ENCODE measurements at regions not wholly inside any gene's neighbourhood (a gene's known extent, or its start where the extent isn't known, plus 50 kb on each side); places are given as distances from the start of the nearest gene placed in this dataset.

- H3K4me1 Mint-ChIP-seq, result no peaks in the 10 kb centered on the region
- H3K4me3 Mint-ChIP-seq, result no peak overlapping the region
- peaks cover 15% of the 10 kb centered on the region for H3K9me3 Mint-ChIP-seq
- H3K36me3 Mint-ChIP-seq (ENCODE audit: insufficient read depth), result no peaks in the 10 kb centered on the region
- no peak for DNase-seq (ENCODE audit: low spot score in 2 of 2)
- H3K27ac Mint-ChIP-seq (ENCODE audit: low read depth), result no peak overlapping the region
- no peaks in the 10 kb centered on the region for H3K27me3 Mint-ChIP-seq
- no peak for ATAC-seq (replicated peaks; ENCODE audit: extremely low read depth, poor library complexity, severe bottlenecking)
These were observed 943.3 kb upstream of the FANCL start for GRCh38 chr2:59184276-59185020.

- ATAC-seq (replicated peaks; ENCODE audit: extremely low read depth, poor library complexity, severe bottlenecking), result no peak
- no peaks in the 10 kb centered on the region for H3K27me3 Mint-ChIP-seq
- H3K4me1 Mint-ChIP-seq, result no peaks in the 10 kb centered on the region
- H3K9me3 Mint-ChIP-seq, result peaks cover 13% of the 10 kb centered on the region
- no peak overlapping the region for H3K4me3 Mint-ChIP-seq
- DNase-seq (ENCODE audit: low spot score in 2 of 2), result no peak
- H3K27ac Mint-ChIP-seq (ENCODE audit: low read depth), result no peak overlapping the region
- no peaks in the 10 kb centered on the region for H3K36me3 Mint-ChIP-seq (ENCODE audit: insufficient read depth)
These were observed 941.9 kb upstream of the FANCL start for GRCh38 chr2:59183070-59183469.

GRCh38 chr2:59182249-59182648, 941.1 kb upstream of the FANCL start:
- ATAC-seq (replicated peaks; ENCODE audit: extremely low read depth, poor library complexity, severe bottlenecking) (no peak), DNase-seq (ENCODE audit: low spot score in 2 of 2) (no peak)
- Mint-ChIP-seq H3K27ac (ENCODE audit: low read depth) (no peak overlapping the region), H3K36me3 (ENCODE audit: insufficient read depth) (no peaks in the 10 kb centered on the region), H3K27me3 (no peaks in the 10 kb centered on the region), H3K4me3 (no peak overlapping the region), H3K4me1 (no peaks in the 10 kb centered on the region), H3K9me3 (peaks cover 11% of the 10 kb centered on the region)

- no peak for DNase-seq (ENCODE audit: low spot score in 2 of 2)
- Mint-ChIP-seq H3K9me3 (peaks cover 11% of the 10 kb centered on the region), H3K4me3 (no peak overlapping the region), H3K4me1 (no peaks in the 10 kb centered on the region), H3K27me3 (no peaks in the 10 kb centered on the region), H3K36me3 (ENCODE audit: insufficient read depth) (no peaks in the 10 kb centered on the region), H3K27ac (ENCODE audit: low read depth) (no peak overlapping the region)
- no peak for ATAC-seq (replicated peaks; ENCODE audit: extremely low read depth, poor library complexity, severe bottlenecking)
These were observed 940.2 kb upstream of the FANCL start for GRCh38 chr2:59181347-59181746.

- ATAC-seq (replicated peaks; ENCODE audit: extremely low read depth, poor library complexity, severe bottlenecking), result no peak
- H3K9me3 Mint-ChIP-seq, result peaks cover 11% of the 10 kb centered on the region
- no peaks in the 10 kb centered on the region for H3K36me3 Mint-ChIP-seq (ENCODE audit: insufficient read depth)
- H3K27ac Mint-ChIP-seq (ENCODE audit: low read depth), result no peak overlapping the region
- H3K4me3 Mint-ChIP-seq, result no peak overlapping the region
- H3K4me1 Mint-ChIP-seq, result no peaks in the 10 kb centered on the region
- no peak for DNase-seq (ENCODE audit: low spot score in 2 of 2)
- H3K27me3 Mint-ChIP-seq, result no peaks in the 10 kb centered on the region
These were observed 939.5 kb upstream of the FANCL start for GRCh38 chr2:59180621-59181020.

GRCh38 chr2:59180111-59180510, 939.0 kb upstream of the FANCL start:
- ATAC-seq (replicated peaks; ENCODE audit: extremely low read depth, poor library complexity, severe bottlenecking) (no peak), DNase-seq (ENCODE audit: low spot score in 2 of 2) (no peak)
- Mint-ChIP-seq H3K36me3 (ENCODE audit: insufficient read depth) (no peaks in the 10 kb centered on the region), H3K27me3 (no peaks in the 10 kb centered on the region), H3K4me3 (no peak overlapping the region), H3K27ac (ENCODE audit: low read depth) (no peak overlapping the region), H3K9me3 (peaks cover 14% of the 10 kb centered on the region), H3K4me1 (no peaks in the 10 kb centered on the region)

- peaks cover 17% of the 10 kb centered on the region for H3K9me3 Mint-ChIP-seq
- ATAC-seq (replicated peaks; ENCODE audit: extremely low read depth, poor library complexity, severe bottlenecking), result no peak
- no peak overlapping the region for H3K27ac Mint-ChIP-seq (ENCODE audit: low read depth)
- H3K4me1 Mint-ChIP-seq, result no peaks in the 10 kb centered on the region
- H3K4me3 Mint-ChIP-seq, result no peak overlapping the region
- no peaks in the 10 kb centered on the region for H3K36me3 Mint-ChIP-seq (ENCODE audit: insufficient read depth)
- DNase-seq (ENCODE audit: low spot score in 2 of 2), result no peak
- no peaks in the 10 kb centered on the region for H3K27me3 Mint-ChIP-seq
These were observed 936.6 kb upstream of the FANCL start for GRCh38 chr2:59177748-59178147.

- Mint-ChIP-seq H3K9me3 (peaks cover 17% of the 10 kb centered on the region), H3K4me3 (no peak overlapping the region), H3K27me3 (no peaks in the 10 kb centered on the region), H3K4me1 (no peaks in the 10 kb centered on the region), H3K36me3 (ENCODE audit: insufficient read depth) (no peaks in the 10 kb centered on the region), H3K27ac (ENCODE audit: low read depth) (no peak overlapping the region)
- no peak for DNase-seq (ENCODE audit: low spot score in 2 of 2)
- no peak for ATAC-seq (replicated peaks; ENCODE audit: extremely low read depth, poor library complexity, severe bottlenecking)
These were observed 935.6 kb upstream of the FANCL start for GRCh38 chr2:59176737-59177136.

GRCh38 chr2:59174536-59175243, 933.6 kb upstream of the FANCL start:
- Mint-ChIP-seq H3K4me3 (no peak overlapping the region), H3K27me3 (no peaks in the 10 kb centered on the region), H3K4me1 (no peaks in the 10 kb centered on the region), H3K36me3 (ENCODE audit: insufficient read depth) (no peaks in the 10 kb centered on the region), H3K27ac (ENCODE audit: low read depth) (no peak overlapping the region), H3K9me3 (peaks cover 17% of the 10 kb centered on the region)
- no peak for DNase-seq (ENCODE audit: low spot score in 2 of 2)
- no peak for ATAC-seq (replicated peaks; ENCODE audit: extremely low read depth, poor library complexity, severe bottlenecking)

GRCh38 chr2:59173325-59173724, 932.2 kb upstream of the FANCL start:
- no peaks in the 10 kb centered on the region for H3K36me3 Mint-ChIP-seq (ENCODE audit: insufficient read depth)
- DNase-seq (ENCODE audit: low spot score in 2 of 2) (no peak), ATAC-seq (replicated peaks; ENCODE audit: extremely low read depth, poor library complexity, severe bottlenecking) (no peak)
- H3K4me3 Mint-ChIP-seq, result no peak overlapping the region
- H3K27ac Mint-ChIP-seq (ENCODE audit: low read depth), result no peak overlapping the region
- no peaks in the 10 kb centered on the region for H3K4me1 Mint-ChIP-seq
- H3K9me3 Mint-ChIP-seq, result peaks cover 17% of the 10 kb centered on the region
- H3K27me3 Mint-ChIP-seq, result no peaks in the 10 kb centered on the region

- Mint-ChIP-seq H3K4me3 (no peak overlapping the region), H3K36me3 (ENCODE audit: insufficient read depth) (no peaks in the 10 kb centered on the region), H3K27ac (ENCODE audit: low read depth) (no peak overlapping the region), H3K4me1 (no peaks in the 10 kb centered on the region), H3K27me3 (no peaks in the 10 kb centered on the region), H3K9me3 (peaks cover 17% of the 10 kb centered on the region)
- DNase-seq (ENCODE audit: low spot score in 2 of 2) (no peak), ATAC-seq (replicated peaks; ENCODE audit: extremely low read depth, poor library complexity, severe bottlenecking) (no peak)
These were observed 929.9 kb upstream of the FANCL start for GRCh38 chr2:59171019-59171418.

GRCh38 chr2:59168766-59169165, 927.6 kb upstream of the FANCL start:
- Mint-ChIP-seq H3K36me3 (ENCODE audit: insufficient read depth) (no peaks in the 10 kb centered on the region), H3K27me3 (no peaks in the 10 kb centered on the region), H3K4me3 (no peak overlapping the region), H3K4me1 (no peaks in the 10 kb centered on the region), H3K9me3 (peaks cover 10% of the 10 kb centered on the region), H3K27ac (ENCODE audit: low read depth) (no peak overlapping the region)
- ATAC-seq (replicated peaks; ENCODE audit: extremely low read depth, poor library complexity, severe bottlenecking), result no peak
- no peak for DNase-seq (ENCODE audit: low spot score in 2 of 2)

- Mint-ChIP-seq H3K4me3 (no peak overlapping the region), H3K9me3 (peaks cover 5% of the 10 kb centered on the region), H3K27ac (ENCODE audit: low read depth) (no peak overlapping the region), H3K27me3 (no peaks in the 10 kb centered on the region), H3K36me3 (ENCODE audit: insufficient read depth) (no peaks in the 10 kb centered on the region), H3K4me1 (no peaks in the 10 kb centered on the region)
- no peak for ATAC-seq (replicated peaks; ENCODE audit: extremely low read depth, poor library complexity, severe bottlenecking)
- no peak for DNase-seq (ENCODE audit: low spot score in 2 of 2)
These were observed 926.4 kb upstream of the FANCL start for GRCh38 chr2:59167514-59167913.
